Neural cell (in vitro differentiated cells): ENCODE measurements at regions not wholly inside any gene's neighbourhood (a gene's known extent, or its start where the extent isn't known, plus 50 kb on each side); places are given as distances from the start of the nearest gene placed in this dataset.
A peak's percentile ranks its signal among the peaks of the same experiment; 100 is the strongest.

ENCODE experiments used
- H2AFZ ChIP-seq: fragments of 200-600, 300-800 bp; sonication (generic), shearing (Covaris generic); 2 replicates; pipeline ENCODE4 v1.6.0; 2014; ENCODE audit warnings: low read depth, mild to moderate bottlenecking, antibody characterized with exemption, low read length, moderate library complexity
- H3F3A ChIP-seq: fragments of 200-600 bp; shearing (Covaris generic); 2 replicates; pipeline ENCODE4 v1.6.1; 2016; ENCODE audit warnings: mild to moderate bottlenecking, moderate library complexity, mixed read lengths, antibody characterized with exemption, low read length; ENCODE audit not compliant: insufficient read depth, poor library complexity, severe bottlenecking
- H3K27ac ChIP-seq: fragments of 200-600, 300-800 bp; sonication (generic), shearing (Covaris generic); 2 replicates; pipeline ENCODE4 v1.5.1; 2014; ENCODE audit warnings: mild to moderate bottlenecking, low read length, moderate library complexity
- H3K27me3 ChIP-seq: fragments of 300-800, 200-600 bp; sonication (generic), shearing (Covaris generic); 2 replicates; pipeline ENCODE4 v1.6.0; 2014; ENCODE audit warnings: mild to moderate bottlenecking, low read depth, low read length, moderate library complexity; ENCODE audit not compliant: insufficient read depth
- H3K36me3 ChIP-seq: fragments of 300-800, 200-600 bp; sonication (generic), shearing (Covaris generic); 2 replicates; pipeline ENCODE4 v1.5.1; 2014; ENCODE audit warnings: mild to moderate bottlenecking, antibody characterized with exemption, low read length, moderate library complexity; ENCODE audit not compliant: insufficient read depth
- H3K4me2 ChIP-seq: fragments of 300-800, 200-600 bp; sonication (generic), shearing (Covaris generic); 2 replicates; pipeline ENCODE4 v1.6.0; 2014; ENCODE audit warnings: mild to moderate bottlenecking, low read length
- H3K4me3 ChIP-seq: fragments of 300-800, 200-600 bp; sonication (generic), shearing (Covaris generic); 2 replicates; pipeline ENCODE4 v1.5.1; 2014; ENCODE audit warnings: mild to moderate bottlenecking, low read length, moderate library complexity
- H3K79me2 ChIP-seq: fragments of 200-600 bp; shearing (Covaris generic); replicated peaks from 2 replicates; pipeline ENCODE4 v1.6.0; 2014; ENCODE audit warnings: mild to moderate bottlenecking, low read length, moderate library complexity; ENCODE audit not compliant: insufficient read depth
- H3K9ac ChIP-seq: fragments of 300-800, 200-600 bp; sonication (generic), shearing (Covaris generic); 2 replicates; pipeline ENCODE4 v1.6.1; 2016; ENCODE audit warnings: mild to moderate bottlenecking, low read length, mixed read lengths
- H3K9me2 ChIP-seq: fragments of 200-600 bp; shearing (Covaris generic); 2 replicates; pipeline ENCODE4 v1.6.1; 2016; ENCODE audit warnings: mild to moderate bottlenecking, low read length, mixed read lengths; ENCODE audit not compliant: insufficient read depth
- H3K9me3 ChIP-seq: fragments of 200-600, 300-800 bp; sonication (generic), shearing (Covaris generic); 2 replicates; pipeline ENCODE4 v1.6.1; 2016; ENCODE audit warnings: mild to moderate bottlenecking, mixed run types, low read length, moderate library complexity, mixed read lengths
- H4K20me1 ChIP-seq: fragments of 200-600 bp; shearing (Covaris generic); 2 replicates; pipeline ENCODE4 v1.6.1; 2016; ENCODE audit warnings: mild to moderate bottlenecking, mixed run types; ENCODE audit not compliant: insufficient read depth
- CTCF ChIP-seq: fragments of 450-650 bp; IDR thresholded peaks from 2 replicates; pipeline ENCODE4 v1.5.1; 2014; ENCODE audit warnings: antibody characterized with exemption, mild to moderate bottlenecking, moderate library complexity; ENCODE audit not compliant: poor library complexity, severe bottlenecking
- EP300 ChIP-seq: fragments of 450-650 bp; conservative IDR thresholded peaks from 2 replicates; pipeline ENCODE4 v1.6.1; 2014; ENCODE audit warnings: antibody characterized with exemption, mild to moderate bottlenecking, moderate library complexity; ENCODE audit not compliant: poor library complexity, severe bottlenecking
- EZH2 ChIP-seq: fragments of 200-600, 300-800 bp; shearing (Covaris generic), sonication (generic); IDR thresholded peaks from 2 replicates; pipeline ENCODE4 v1.6.1; 2014; ENCODE audit warnings: antibody characterized with exemption, low read length, borderline replicate concordance, mild to moderate bottlenecking; ENCODE audit not compliant: insufficient read depth, poor library complexity, severe bottlenecking
- MXI1 ChIP-seq: fragments of 450-650 bp; conservative IDR thresholded peaks from 2 replicates; pipeline ENCODE4 v1.6.1; 2014; ENCODE audit warnings: antibody characterized with exemption, mild to moderate bottlenecking; ENCODE audit not compliant: poor library complexity, severe bottlenecking
- POLR2AphosphoS5 ChIP-seq: IDR thresholded peaks from 2 replicates; pipeline ENCODE4 v1.6.1; 2012
- RAD21 ChIP-seq: fragments of 450-650 bp; conservative IDR thresholded peaks from 2 replicates; pipeline ENCODE4 v1.6.1; 2014; ENCODE audit warnings: antibody characterized with exemption, mild to moderate bottlenecking, moderate library complexity
- SMC3 ChIP-seq: fragments of 450-650 bp; conservative IDR thresholded peaks from 2 replicates; pipeline ENCODE4 v1.6.1; 2014; ENCODE audit warnings: antibody characterized with exemption, mild to moderate bottlenecking, moderate library complexity; ENCODE audit not compliant: poor library complexity
- TAF1 ChIP-seq: IDR thresholded peaks from 2 replicates; pipeline ENCODE4 v1.6.1; 2012; ENCODE audit warnings: low read depth
- TF ChIP-seq, protein P1 (sequence below): IDR thresholded peaks from 2 replicates; pipeline ENCODE4 v1.6.1; 2012; ENCODE audit warnings: borderline replicate concordance

GRCh38 chr4:102170910-102171309 lies 174.4 kb downstream of the SLC39A8 start:
- Histone ChIP-seq H3K79me2 (no peaks in the 10 kb centered on the region), H3K9me3 (no peaks in the 10 kb centered on the region), H3K4me2 (no peak overlapping the region), H3K9ac (no peak overlapping the region), H3K4me3 (no peak overlapping the region), H3K36me3 (no peaks in the 10 kb centered on the region), H4K20me1 (no peaks in the 10 kb centered on the region), H2AFZ (no peak overlapping the region), H3K27me3 (no peaks in the 10 kb centered on the region), H3F3A (no peaks in the 10 kb centered on the region), H3K27ac (no peak overlapping the region), H3K9me2 (no peaks in the 10 kb centered on the region)
- TF ChIP-seq, protein P1, sequence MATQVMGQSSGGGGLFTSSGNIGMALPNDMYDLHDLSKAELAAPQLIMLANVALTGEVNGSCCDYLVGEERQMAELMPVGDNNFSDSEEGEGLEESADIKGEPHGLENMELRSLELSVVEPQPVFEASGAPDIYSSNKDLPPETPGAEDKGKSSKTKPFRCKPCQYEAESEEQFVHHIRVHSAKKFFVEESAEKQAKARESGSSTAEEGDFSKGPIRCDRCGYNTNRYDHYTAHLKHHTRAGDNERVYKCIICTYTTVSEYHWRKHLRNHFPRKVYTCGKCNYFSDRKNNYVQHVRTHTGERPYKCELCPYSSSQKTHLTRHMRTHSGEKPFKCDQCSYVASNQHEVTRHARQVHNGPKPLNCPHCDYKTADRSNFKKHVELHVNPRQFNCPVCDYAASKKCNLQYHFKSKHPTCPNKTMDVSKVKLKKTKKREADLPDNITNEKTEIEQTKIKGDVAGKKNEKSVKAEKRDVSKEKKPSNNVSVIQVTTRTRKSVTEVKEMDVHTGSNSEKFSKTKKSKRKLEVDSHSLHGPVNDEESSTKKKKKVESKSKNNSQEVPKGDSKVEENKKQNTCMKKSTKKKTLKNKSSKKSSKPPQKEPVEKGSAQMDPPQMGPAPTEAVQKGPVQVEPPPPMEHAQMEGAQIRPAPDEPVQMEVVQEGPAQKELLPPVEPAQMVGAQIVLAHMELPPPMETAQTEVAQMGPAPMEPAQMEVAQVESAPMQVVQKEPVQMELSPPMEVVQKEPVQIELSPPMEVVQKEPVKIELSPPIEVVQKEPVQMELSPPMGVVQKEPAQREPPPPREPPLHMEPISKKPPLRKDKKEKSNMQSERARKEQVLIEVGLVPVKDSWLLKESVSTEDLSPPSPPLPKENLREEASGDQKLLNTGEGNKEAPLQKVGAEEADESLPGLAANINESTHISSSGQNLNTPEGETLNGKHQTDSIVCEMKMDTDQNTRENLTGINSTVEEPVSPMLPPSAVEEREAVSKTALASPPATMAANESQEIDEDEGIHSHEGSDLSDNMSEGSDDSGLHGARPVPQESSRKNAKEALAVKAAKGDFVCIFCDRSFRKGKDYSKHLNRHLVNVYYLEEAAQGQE: no peak
- TF ChIP-seq RAD21: no peak
- TF ChIP-seq EP300: no peak
- TF ChIP-seq TAF1: no peak
- TF ChIP-seq MXI1: no peak
- no peak for TF ChIP-seq SMC3
- TF ChIP-seq CTCF: no peak
- TF ChIP-seq POLR2AphosphoS5: no peak
- no peak for TF ChIP-seq EZH2

- Histone ChIP-seq H3K9ac (no peak overlapping the region), H3K4me3 (peak overlapping the region; percentile 36), H3K9me3 (no peaks in the 10 kb centered on the region), H3K9me2 (no peaks in the 10 kb centered on the region), H3K27me3 (no peaks in the 10 kb centered on the region), H3K4me2 (no peak overlapping the region), H3K27ac (peak overlapping the region; percentile 50), H2AFZ (no peak overlapping the region), H3K79me2 (no peaks in the 10 kb centered on the region), H4K20me1 (no peaks in the 10 kb centered on the region), H3F3A (no peaks in the 10 kb centered on the region), H3K36me3 (no peaks in the 10 kb centered on the region)
- no peak for TF ChIP-seq TAF1
- TF ChIP-seq, protein P1: peak; percentile 18
- no peak for TF ChIP-seq CTCF
- TF ChIP-seq SMC3: peak; percentile 24
- TF ChIP-seq EZH2: no peak
- no peak for TF ChIP-seq MXI1
- TF ChIP-seq POLR2AphosphoS5: peak; percentile 25
- peak; percentile 38 for TF ChIP-seq RAD21
- TF ChIP-seq EP300: peak; percentile 73
Measured at GRCh38 chr4:102169345-102169744, 175.9 kb downstream of the SLC39A8 start.
